ENCODE measurements at regions not wholly inside any gene's neighbourhood (a gene's known extent, or its start where the extent isn't known, plus 50 kb on each side); places are given as distances from the start of the nearest gene placed in this dataset.
"Not testable (repeated sequence)": the region's sequence is repeated elsewhere in the genome, so short reads cannot be mapped to it uniquely, and the experiment has no call there.

DNA sequence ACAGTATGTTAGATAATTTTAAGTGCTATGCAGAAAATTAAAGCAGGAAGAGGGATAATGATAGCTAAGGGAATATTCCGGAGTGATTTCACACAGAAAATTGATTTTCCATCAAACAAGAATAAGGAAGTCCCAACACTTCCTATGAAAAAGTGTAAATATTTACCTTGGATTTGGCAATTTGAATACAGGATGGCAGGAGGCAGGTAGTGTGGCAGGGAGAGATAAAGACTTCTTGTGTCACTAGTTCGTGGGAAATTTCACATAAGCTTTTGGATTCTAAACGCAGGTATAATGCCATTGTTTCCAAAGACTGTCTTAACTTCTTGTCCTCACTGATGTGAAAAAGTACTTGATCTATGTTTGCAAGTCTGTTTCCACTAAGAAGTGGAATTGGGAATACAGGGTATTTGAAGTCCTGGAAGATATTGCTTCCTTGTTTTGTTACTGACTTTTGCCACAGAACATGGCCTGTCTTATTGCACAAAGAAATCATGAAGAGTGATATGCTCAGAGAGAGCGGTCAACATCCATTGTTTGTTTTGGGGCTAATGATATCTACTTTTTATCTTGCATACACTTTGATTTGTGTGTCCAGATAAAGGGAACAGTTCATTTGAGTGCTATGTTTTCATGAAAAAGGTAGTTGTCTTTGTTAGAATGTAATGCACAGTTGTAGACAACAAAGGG lies 1216.1 kb upstream of the FAM98A start:
- no peaks in the 10 kb centered on the region for H3K36me3 Mint-ChIP-seq (ENCODE audit: low read depth)
- no peak overlapping the region for H3K4me3 Mint-ChIP-seq
- no peak for ATAC-seq
- H3K4me1 Mint-ChIP-seq: no peaks in the 10 kb centered on the region
- H3K27ac Mint-ChIP-seq: no peak overlapping the region
- no peaks in the 10 kb centered on the region for H3K27me3 Mint-ChIP-seq
- DNase-seq: no peak
- peaks cover 6% of the 10 kb centered on the region for H3K9me3 Mint-ChIP-seq

- Mint-ChIP-seq H3K9me3 (no peaks in the 10 kb centered on the region), H3K36me3 (ENCODE audit: low read depth) (no peaks in the 10 kb centered on the region), H3K4me3 (no peak overlapping the region), H3K27ac (no peak overlapping the region), H3K4me1 (no peaks in the 10 kb centered on the region), H3K27me3 (no peaks in the 10 kb centered on the region)
- no peak for ATAC-seq
- DNase-seq: no peak
Observed at GRCh38 chr2:34810456-34810855, 1211.4 kb upstream of the FAM98A start.

- no peaks in the 10 kb centered on the region for H3K4me1 Mint-ChIP-seq
- no peak overlapping the region for H3K4me3 Mint-ChIP-seq
- DNase-seq (no peak), ATAC-seq (no peak)
- H3K36me3 Mint-ChIP-seq (ENCODE audit: low read depth): no peaks in the 10 kb centered on the region
- no peak overlapping the region for H3K27ac Mint-ChIP-seq
- H3K27me3 Mint-ChIP-seq: no peaks in the 10 kb centered on the region
- H3K9me3 Mint-ChIP-seq: no peaks in the 10 kb centered on the region
Observed at GRCh38 chr2:34808426-34808825, 1209.3 kb upstream of the FAM98A start.

DNA sequence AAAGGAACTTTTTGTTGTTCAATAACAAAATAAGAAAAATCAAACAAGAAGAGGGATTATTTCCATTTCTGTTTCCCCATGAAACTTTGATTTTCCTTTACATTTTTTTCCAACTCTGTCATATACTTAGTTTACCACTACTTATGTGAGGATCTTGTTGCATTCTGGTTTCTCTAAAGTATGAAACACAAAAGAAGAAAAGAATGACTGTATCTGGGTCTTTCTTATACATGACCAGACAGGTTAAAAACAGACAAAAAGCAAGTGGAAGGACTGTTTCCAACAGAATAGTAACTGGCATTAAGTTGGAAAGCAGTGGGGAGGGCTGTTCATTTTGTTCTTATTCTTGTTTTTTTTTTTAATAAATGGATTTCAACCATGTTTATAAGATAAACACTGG lies 1207.8 kb upstream of the FAM98A start:
- Mint-ChIP-seq H3K36me3 (ENCODE audit: low read depth) (no peaks in the 10 kb centered on the region), H3K4me3 (no peak overlapping the region), H3K9me3 (no peaks in the 10 kb centered on the region), H3K27ac (no peak overlapping the region), H3K27me3 (no peaks in the 10 kb centered on the region), H3K4me1 (no peaks in the 10 kb centered on the region)
- no peak for ATAC-seq
- DNase-seq: no peak

DNA sequence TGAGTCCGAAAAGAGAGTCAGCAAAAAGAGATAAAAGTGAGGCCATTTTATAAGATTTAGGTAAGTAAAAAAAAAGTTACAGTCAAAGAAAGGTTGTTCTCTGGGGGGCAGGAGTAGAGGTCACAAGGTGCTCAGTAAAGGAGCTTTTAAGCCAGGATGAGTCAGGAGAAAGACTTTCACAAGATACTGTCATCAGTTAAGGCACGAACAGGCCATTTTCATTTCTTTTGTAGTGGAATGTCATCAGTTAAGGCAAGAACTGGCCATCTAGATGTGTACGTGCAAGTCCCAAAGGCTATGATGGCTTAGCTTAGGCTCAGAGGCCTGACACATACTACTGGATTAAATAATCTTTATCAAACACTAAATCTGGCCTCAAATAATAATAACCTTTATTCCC lies 1207.3 kb upstream of the FAM98A start:
- Mint-ChIP-seq H3K27me3 (no peaks in the 10 kb centered on the region), H3K36me3 (ENCODE audit: low read depth) (no peaks in the 10 kb centered on the region), H3K27ac (no peak overlapping the region), H3K9me3 (no peaks in the 10 kb centered on the region), H3K4me1 (no peaks in the 10 kb centered on the region), H3K4me3 (no peak overlapping the region)
- DNase-seq: no peak
- no peak for ATAC-seq

- no peak for ATAC-seq
- Mint-ChIP-seq H3K4me3 (no peak overlapping the region), H3K9me3 (no peaks in the 10 kb centered on the region), H3K4me1 (no peaks in the 10 kb centered on the region), H3K27ac (no peak overlapping the region), H3K27me3 (no peaks in the 10 kb centered on the region), H3K36me3 (ENCODE audit: low read depth) (no peaks in the 10 kb centered on the region)
- DNase-seq: no peak
Observed at GRCh38 chr2:34799556-34799955, 1200.5 kb upstream of the FAM98A start.

GRCh38 chr2:34795586-34795985 lies 1196.5 kb upstream of the FAM98A start:
- not testable (repeated sequence) for H3K27ac Mint-ChIP-seq; H3K4me3 Mint-ChIP-seq; H3K27me3 Mint-ChIP-seq; DNase-seq; ATAC-seq; H3K36me3 Mint-ChIP-seq (ENCODE audit: low read depth); H3K9me3 Mint-ChIP-seq; H3K4me1 Mint-ChIP-seq

GRCh38 chr2:34789169-34789568 lies 1190.1 kb upstream of the FAM98A start:
- no peak overlapping the region for H3K27ac Mint-ChIP-seq
- H3K36me3 Mint-ChIP-seq (ENCODE audit: low read depth): no peaks in the 10 kb centered on the region
- no peaks in the 10 kb centered on the region for H3K4me1 Mint-ChIP-seq
- no peak for ATAC-seq
- H3K9me3 Mint-ChIP-seq: peaks cover 12% of the 10 kb centered on the region
- no peak for DNase-seq
- H3K4me3 Mint-ChIP-seq: no peak overlapping the region
- no peaks in the 10 kb centered on the region for H3K27me3 Mint-ChIP-seq

- Mint-ChIP-seq H3K27ac (no peak overlapping the region), H3K4me1 (no peaks in the 10 kb centered on the region), H3K4me3 (no peak overlapping the region), H3K9me3 (peaks cover 13% of the 10 kb centered on the region), H3K36me3 (ENCODE audit: low read depth) (no peaks in the 10 kb centered on the region), H3K27me3 (no peaks in the 10 kb centered on the region)
- ATAC-seq: no peak
- no peak for DNase-seq
Observed at GRCh38 chr2:34787341-34787740, 1188.2 kb upstream of the FAM98A start.

DNA sequence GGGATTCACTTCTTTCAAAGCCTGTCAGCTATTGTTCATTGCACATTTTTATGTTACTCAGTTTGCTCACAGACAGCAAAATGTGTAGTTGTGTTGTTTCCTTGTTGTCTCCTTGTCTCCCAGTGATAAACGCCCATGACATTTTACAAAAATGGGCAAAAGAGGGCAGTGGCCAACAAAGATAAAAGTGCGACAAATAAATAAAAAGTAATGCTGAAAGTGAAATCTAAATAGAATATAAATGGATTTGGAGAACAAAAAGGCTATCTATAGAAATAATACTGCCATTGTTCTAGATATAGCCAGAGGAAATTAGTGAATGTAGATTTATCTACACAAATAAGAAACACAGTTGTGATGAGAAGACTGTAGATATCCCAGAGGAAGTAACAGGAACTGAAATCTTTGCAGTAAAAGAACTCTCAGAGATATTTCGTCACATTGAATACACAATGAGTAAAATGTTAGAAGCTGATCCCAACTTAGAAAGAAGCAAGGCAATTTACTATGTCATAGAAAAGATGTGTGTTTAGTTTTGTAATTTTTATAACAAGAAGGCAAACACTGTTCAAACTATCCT lies 1186.2 kb upstream of the FAM98A start:
- no peak overlapping the region for H3K4me3 Mint-ChIP-seq
- no peaks in the 10 kb centered on the region for H3K36me3 Mint-ChIP-seq (ENCODE audit: low read depth)
- no peaks in the 10 kb centered on the region for H3K4me1 Mint-ChIP-seq
- no peak overlapping the region for H3K27ac Mint-ChIP-seq
- peaks cover 16% of the 10 kb centered on the region for H3K9me3 Mint-ChIP-seq
- H3K27me3 Mint-ChIP-seq: no peaks in the 10 kb centered on the region
- DNase-seq (no peak), ATAC-seq (no peak)

DNA sequence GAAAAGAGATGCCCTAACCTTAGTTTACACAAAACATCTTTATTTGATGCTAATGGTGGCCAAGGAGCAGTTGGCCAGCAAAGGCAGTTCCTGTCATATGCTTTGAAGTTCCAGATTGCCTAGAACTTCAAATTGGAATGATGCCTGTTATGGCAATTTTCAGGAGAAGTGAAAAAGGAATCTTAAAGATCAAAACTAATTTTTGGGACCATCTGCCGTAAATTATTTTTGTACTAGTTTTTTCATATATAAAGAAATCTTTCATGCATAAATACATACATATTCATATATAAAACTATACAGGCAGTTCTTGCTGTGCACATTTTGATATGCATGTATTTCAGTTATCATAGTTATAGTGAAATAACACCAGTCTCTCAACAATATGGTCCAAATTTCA lies 1185.6 kb upstream of the FAM98A start:
- ATAC-seq: no peak
- no peak for DNase-seq
- Mint-ChIP-seq H3K9me3 (peaks cover 12% of the 10 kb centered on the region), H3K36me3 (ENCODE audit: low read depth) (no peaks in the 10 kb centered on the region), H3K27me3 (no peaks in the 10 kb centered on the region), H3K4me1 (no peaks in the 10 kb centered on the region), H3K27ac (no peak overlapping the region), H3K4me3 (no peak overlapping the region)

GRCh38 chr2:34750742-34751141 lies 1151.6 kb upstream of the FAM98A start:
- H3K36me3 Mint-ChIP-seq (ENCODE audit: low read depth); H3K4me3 Mint-ChIP-seq; H3K4me1 Mint-ChIP-seq; H3K27ac Mint-ChIP-seq; DNase-seq; H3K9me3 Mint-ChIP-seq; H3K27me3 Mint-ChIP-seq; ATAC-seq: not testable (repeated sequence)

GRCh38 chr2:34747643-34748042 lies 1148.5 kb upstream of the FAM98A start:
- Mint-ChIP-seq H3K27me3 (no peaks in the 10 kb centered on the region), H3K27ac (no peak overlapping the region), H3K36me3 (ENCODE audit: low read depth) (no peaks in the 10 kb centered on the region), H3K4me3 (no peak overlapping the region), H3K4me1 (no peaks in the 10 kb centered on the region), H3K9me3 (no peaks in the 10 kb centered on the region)
- no peak for DNase-seq
- ATAC-seq: no peak

- ATAC-seq: no peak
- Mint-ChIP-seq H3K27ac (no peak overlapping the region), H3K36me3 (ENCODE audit: low read depth) (no peaks in the 10 kb centered on the region), H3K27me3 (no peaks in the 10 kb centered on the region), H3K4me3 (no peak overlapping the region), H3K4me1 (no peaks in the 10 kb centered on the region), H3K9me3 (peaks cover 12% of the 10 kb centered on the region)
- DNase-seq: no peak
Observed at GRCh38 chr2:34738691-34739090, 1139.6 kb upstream of the FAM98A start.

- no peak overlapping the region for H3K27ac Mint-ChIP-seq
- H3K27me3 Mint-ChIP-seq: no peaks in the 10 kb centered on the region
- no peak for ATAC-seq
- DNase-seq: no peak
- peaks cover 12% of the 10 kb centered on the region for H3K9me3 Mint-ChIP-seq
- H3K36me3 Mint-ChIP-seq (ENCODE audit: low read depth): no peaks in the 10 kb centered on the region
- H3K4me3 Mint-ChIP-seq: no peak overlapping the region
- H3K4me1 Mint-ChIP-seq: no peaks in the 10 kb centered on the region
Observed at GRCh38 chr2:34737146-34737545, 1138.0 kb upstream of the FAM98A start.

DNA sequence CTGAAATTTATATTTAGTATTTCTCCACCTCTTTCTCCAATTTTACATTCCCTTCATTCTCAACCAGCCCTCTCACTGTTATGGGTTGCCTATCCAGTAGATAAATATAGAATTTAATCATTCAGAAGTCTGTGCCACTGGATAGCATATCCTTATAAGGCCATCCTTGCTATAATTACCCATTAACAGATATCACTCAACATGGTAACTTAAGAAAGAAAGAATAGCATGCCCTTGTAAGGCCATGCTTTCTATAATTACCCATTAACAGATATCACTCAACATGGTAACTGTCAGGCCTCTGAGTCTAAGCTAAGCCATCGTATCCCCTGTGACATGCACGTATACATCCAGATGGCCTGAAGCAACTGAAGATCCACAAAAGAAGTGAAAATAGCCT lies 1137.4 kb upstream of the FAM98A start:
- DNase-seq (no peak), ATAC-seq (no peak)
- Mint-ChIP-seq H3K9me3 (peaks cover 12% of the 10 kb centered on the region), H3K36me3 (ENCODE audit: low read depth) (no peaks in the 10 kb centered on the region), H3K27me3 (no peaks in the 10 kb centered on the region), H3K4me1 (no peaks in the 10 kb centered on the region), H3K4me3 (no peak overlapping the region), H3K27ac (no peak overlapping the region)
